Stimulated activated CD4-positive, alpha-beta T cell treated with anti-CD3 and anti-CD28 coated beads, TNF-alpha, amount 100 ng/mL, for 24 hours (primary cell): ENCODE measurements at regions not wholly inside any gene's neighbourhood (a gene's known extent, or its start where the extent isn't known, plus 50 kb on each side); places are given as distances from the start of the nearest gene placed in this dataset.
"Not testable (repeated sequence)": the region's sequence is repeated elsewhere in the genome, so short reads cannot be mapped to it uniquely, and the experiment has no call there.

ENCODE experiments used
- DNase-seq, 3 experiments: peaks; one replicate each; pipeline ENCODE4 v3.0.0-alpha.2; 2020; ENCODE audit warnings: low read depth in 3 of 3

DNA sequence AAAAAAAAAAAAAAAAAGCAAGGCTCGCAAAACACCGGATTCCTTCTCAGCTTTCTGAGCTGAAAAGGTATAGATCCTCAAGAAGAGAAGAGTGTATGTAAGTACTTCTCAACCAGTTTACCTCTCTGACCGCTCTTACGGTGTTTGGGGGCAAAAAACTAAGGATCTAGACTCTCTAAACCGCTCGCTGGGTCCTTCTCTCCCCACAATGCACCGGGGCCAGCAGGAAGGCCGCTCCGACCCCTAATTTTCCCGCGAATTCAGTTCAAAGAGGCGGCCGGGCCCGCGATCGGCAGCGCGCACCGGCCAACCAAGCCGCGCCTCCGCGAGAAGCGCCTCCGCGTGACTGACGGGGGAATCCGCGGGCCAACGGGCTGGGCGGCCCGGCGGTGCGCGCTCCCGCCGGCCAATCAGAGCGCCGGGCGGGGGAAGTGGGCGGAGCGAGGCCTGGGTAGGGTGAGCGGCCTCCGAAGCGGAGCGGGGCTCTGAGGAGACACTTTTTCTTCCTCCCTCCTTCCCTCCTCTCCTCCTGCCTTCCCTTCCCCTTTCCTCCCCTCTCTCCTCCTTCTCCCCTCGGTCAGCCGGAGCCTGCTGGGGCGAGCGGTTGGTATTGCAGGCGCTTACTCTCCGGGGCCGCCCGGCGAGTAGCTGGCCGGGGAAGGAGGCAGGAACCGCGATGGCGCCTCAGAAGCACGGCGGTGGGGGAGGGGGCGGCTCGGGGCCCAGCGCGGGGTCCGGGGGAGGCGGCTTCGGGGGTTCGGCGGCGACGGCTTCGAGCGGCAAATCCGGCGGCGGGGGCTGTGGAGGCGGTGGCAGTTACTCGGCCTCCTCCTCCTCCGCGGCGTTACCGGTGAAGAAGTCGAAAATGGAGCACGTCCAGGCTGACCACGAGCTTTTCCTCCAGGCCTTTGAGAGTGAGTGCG lies 93.0 kb downstream of the CRLF3 start:
- peak; percentile 64 to 86 (median 69) for DNase-seq

DNA sequence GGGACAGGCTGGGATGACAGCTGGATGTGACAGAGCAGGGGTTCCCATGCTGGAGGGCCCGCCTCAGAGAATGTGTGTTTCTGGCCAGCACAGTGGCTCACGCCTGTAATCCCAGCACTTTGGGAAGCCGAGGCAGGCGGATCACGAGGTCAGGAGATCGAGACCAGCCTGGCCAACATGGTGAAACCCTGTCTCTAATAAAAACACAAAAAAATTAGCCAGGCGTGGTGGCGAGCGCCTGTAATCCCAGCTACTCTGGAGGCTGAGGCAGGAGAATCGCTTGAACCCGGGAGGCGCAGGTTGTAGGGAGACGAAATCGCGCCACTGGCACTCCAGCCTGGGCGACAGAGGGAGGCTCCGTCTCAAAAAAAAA lies 93.7 kb downstream of the CRLF3 start:
- not testable (repeated sequence) for DNase-seq

DNA sequence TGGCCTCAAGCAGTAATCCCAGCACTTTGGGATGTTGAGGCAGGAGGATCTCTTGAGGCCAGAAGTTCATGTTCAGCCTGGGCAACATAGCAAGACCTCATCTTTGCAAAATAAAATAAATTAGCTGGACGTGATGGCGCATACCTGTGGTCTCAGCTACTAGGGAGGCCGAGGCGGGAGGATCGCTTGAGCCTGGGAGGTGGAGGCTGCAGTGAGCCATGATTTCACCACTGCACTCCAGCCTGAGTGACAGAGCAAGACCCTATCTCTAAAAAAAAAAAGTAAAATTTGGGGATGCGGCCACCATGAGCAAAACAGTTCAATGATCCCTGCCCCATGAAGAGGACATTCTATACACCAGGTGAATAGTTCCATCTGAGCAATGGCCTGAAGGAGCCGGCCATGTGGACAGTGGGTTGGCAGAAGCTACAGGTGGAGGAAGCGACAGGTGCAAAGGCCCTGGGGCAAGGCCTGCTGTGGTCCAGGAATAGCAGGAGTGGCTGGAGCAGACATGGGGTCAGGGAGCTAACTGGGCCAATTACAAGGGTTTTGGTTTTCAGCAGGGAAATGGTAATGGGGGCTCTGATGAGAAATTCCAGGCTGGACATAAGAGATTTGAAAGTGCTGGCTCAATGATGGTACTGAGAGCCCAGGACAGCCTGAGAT lies 94.2 kb downstream of the CRLF3 start:
- DNase-seq = not testable (repeated sequence)

DNA sequence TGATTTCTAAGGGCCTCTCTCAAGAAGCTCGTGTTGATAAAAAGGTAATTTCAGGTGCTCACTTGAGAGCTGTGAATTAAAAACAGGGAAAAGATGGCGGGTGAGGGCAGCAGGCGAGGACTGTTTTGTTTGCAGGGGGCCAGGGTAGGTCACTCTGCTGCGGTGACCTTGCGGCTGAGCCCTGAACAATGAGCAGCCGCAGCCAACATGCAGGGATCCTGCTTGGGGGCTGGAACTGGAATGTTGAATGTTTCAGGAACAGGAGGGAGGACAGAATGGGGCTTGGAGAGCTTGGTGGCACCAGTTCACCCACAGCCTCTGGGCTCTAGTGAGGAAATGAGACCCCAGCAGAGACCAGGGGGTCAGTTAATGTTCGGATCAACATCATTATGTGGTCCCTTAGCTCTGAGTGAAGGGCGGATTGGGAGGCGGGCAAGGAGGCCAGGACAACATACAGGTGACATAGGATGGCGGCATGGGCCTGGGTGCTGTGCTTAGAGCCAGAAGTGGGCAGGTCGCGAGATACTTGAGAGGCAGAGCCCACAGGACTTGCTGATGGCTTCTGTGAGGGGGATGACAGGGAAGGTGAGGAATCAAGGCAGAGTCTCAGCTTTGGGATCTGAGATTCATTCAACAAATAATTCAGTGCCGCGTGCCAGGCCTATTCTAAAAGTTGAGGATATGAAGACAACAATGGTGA lies 94.9 kb downstream of the CRLF3 start:
- DNase-seq = not testable (repeated sequence)

DNA sequence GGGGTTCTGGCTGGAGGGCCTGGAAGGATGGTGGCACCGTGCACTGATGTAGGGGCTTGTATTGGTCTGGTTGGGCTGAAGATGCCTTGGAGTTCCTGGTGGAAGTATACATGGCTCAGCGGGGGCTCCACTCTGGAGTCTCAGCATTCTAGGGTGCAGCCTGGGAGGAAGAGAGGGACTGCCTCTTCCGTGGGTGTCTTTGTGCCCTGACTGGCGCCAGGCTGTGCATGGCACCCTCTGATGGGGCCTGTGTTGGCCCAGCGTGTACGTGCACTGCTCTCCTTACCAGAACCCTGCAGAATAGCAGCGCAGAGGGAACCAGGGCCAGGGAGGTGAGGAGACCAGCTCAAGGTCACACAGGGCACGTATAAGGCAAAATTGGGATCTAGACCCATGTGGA lies 97.0 kb downstream of the CRLF3 start:
- not testable (repeated sequence) for DNase-seq

DNA sequence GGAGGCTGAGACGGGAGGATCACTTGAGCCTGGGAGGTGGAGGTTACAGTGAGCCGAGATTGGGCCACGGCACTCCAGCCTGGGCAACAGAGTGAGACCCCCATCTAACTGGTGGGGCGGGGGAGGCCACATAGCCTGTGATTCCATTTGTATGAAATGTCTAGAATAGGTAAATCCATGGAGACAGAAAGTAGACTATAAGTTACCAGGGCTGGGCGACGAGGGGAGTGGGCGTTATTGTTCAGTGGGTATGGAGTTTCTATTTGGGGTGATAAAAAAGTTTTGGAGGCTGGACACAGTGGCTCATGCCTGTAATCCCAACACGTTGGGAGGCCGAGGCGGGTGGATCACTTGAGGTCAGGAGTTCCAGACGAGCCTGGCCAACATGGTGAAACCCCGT lies 97.8 kb downstream of the CRLF3 start:
- DNase-seq = not testable (repeated sequence)

DNA sequence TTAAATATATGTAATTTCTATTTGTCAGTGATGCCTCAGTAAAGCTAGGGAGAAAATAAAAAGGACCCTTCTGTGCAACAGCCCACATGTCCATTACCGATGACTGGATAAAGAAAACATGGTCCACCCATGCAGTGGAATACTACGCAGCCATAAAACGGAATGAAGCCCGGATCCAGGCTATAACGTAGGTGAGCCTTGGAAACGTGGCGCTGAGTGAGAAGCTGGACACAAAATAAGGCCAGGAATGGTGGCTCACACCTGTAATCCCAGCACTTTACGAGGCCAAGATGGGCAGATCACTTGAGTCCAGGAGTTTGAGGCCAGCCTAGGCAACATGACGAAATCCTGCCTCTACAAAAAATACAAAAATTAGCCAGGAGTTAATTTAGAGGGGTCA lies 98.2 kb downstream of the CRLF3 start:
- not testable (repeated sequence) for DNase-seq

DNA sequence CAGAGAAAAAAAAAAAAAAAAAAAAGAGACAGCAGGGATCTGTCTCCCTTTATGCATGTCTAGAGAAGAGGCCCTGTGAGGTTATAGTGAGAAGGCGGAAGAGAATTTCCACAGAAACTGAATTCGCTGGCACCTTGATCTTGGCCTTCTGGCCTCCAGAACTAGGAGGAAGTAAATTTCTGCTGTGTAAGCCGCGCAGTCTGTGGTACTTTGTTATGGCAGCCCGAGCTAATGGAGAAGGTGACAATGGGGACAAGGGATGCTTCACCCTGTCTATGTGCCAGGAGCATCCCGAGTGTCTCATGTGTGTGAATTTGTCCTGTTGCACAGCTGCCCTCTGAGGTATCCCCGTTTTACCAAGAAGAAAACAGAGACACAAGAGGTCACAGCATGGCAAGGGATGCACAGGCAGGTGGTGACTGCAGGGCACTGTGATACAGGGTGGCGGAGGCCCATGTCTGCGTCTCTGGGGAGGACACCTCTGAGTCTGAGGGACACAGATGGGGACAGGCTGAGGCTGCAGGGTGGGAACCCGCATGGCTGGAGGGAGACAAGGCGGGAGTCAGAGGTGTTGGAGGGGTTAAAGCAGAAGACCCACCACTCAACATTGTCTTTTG lies 100.3 kb downstream of the CRLF3 start:
- DNase-seq = not testable (repeated sequence)

DNA sequence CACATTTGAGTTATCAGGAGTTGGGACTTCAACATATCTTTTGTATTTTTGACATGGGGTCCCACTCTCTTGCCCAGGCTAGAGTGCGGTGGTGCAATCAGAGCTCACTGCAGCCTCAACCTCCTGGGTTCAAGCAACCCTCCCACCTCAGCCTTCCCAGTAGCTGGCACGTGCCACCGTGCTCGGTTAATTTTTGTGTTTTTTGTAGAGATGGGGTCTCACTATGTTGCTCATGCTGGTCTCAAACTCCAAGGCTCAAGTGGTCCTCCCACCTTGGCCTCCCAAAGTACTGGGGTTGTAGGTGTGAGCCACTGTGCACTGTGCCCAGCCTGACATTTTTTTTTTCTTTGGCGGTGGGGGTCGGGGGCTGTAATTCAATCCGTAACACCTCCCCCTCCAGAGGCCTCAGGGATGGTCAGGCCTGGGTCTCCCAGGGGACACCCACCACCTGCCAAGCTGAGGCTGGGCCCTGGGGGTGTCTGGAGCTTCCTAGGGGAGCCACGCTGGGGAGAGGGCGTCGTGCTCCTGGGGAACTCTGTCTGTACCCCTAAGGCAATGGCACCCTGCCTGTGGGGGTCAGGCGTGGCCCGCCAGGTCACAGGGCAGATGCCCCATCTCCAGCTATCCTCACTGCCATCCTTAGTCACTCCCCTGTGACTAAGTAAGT lies 102.2 kb downstream of the CRLF3 start:
- not testable (repeated sequence) for DNase-seq

DNA sequence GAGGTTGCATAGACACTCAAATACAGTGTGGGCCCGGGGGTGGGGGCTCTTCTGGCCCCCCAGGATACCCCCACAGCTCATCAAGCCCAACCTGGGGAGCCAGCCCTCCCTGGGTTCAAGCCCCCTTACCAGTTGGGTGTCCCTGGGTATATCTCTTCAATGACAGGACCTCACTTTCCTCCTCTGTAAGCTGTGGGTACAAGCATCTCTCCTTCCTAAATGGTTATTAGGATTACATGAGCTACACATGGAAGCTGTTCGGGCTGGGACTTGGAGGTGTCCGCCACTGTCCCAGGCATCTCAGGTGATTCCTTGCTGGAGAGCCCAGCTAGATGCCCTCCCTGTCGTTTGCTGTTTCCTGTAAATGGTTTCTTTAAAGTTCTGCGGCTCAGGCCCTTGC lies 103.5 kb downstream of the CRLF3 start:
- DNase-seq = not testable (repeated sequence)

DNA sequence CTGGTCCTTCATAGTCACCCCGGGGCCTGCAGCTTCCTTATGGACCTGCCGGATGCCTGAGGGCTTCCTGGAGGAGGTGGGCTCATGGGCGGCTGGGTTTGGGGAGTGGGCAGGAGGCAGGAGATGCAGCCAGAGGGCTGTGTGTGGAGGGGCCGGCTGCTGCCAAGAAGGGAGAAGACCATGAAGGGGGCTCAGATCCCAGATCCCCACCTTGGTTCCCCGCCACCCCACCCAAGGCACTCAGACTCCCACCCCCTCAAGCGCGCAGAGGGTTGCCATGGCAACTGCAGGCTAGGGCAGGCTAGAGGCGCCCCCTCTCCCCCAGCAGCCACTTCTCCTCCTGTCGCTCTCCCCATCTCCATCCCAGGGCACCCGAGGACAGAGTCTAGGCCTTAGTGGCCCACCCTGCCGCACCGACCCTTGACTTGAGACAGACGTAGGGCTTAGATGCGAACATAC lies 104.5 kb downstream of the CRLF3 start:
- no peak for DNase-seq

DNA sequence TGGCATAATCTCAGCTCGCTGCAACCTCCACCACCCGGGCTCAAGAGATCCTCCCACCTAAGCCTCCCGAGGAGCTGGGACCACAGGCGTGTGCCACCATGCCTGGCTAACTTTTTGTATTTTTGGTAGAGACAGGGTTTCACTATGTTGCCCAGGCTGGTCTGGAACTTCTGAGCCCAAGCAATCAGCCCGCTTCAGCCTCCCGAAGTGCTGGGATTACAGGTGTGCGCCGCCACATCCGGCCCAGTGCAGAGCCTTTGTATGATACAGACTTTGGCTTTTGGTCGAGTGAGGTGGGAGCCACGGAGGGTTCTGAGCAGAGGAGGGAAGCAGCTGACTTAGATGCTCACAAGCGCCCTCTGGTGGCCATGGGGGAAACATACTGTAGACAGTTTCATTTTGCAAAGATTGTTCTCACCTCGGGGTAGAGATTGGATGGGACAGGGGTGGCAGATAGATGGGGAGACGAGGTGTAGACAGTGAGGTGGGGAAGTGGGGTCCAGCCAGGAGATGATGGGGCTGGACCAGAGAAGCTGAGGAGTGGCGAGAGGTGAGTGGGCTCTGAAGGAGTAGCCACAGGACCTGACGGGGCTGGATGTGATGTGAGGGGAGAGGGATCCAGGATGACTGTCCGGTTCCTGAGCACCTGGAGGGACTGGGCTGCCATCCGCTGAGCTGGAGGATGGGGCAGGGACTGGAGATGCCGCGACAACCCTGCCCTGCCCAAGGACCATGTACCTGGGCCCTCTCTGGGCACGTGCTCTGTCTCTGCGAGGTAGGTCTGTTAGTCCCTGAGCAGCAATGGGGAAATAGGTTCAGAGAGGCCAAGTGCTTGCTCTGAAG lies 105.1 kb downstream of the CRLF3 start:
- DNase-seq = peak; percentile 62 to 74 (median 62)

DNA sequence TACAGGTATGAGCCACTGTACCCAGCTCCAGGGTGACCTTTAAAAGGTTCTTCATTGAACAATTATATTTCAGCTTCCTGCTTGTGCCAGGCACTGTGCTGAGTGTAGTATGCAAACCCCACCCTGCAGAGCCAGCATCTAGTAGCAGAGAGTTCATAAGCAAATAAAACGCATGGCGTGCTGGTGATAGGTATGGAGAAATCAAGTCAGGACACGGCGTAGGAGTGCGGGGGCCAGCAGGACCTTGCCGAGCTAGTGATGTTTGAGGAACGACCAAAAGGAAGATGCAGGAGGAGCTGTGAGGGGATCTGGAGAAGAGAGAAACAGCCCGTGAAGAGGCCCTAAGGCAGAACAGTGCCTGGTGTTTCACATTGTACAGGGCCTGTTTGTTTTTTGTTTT lies 105.8 kb downstream of the CRLF3 start:
- DNase-seq = not testable (repeated sequence)

DNA sequence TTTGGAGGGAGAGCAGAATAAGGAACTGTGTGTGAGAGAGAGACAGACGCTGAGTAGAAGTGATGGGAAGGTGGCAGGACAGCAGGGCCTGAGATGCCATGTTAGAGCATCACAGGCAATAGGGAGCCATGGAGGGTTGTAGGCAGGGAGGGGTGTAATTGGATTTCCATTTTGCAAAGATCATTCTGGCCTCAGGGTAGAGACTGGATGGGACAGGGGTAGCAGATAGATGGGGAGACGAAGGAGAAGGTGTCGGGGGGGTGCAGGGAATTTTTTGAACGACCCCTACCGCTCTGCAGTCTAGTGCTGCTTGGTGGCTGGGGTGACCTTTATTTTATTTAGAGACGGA lies 106.4 kb downstream of the CRLF3 start:
- DNase-seq = not testable (repeated sequence)

DNA sequence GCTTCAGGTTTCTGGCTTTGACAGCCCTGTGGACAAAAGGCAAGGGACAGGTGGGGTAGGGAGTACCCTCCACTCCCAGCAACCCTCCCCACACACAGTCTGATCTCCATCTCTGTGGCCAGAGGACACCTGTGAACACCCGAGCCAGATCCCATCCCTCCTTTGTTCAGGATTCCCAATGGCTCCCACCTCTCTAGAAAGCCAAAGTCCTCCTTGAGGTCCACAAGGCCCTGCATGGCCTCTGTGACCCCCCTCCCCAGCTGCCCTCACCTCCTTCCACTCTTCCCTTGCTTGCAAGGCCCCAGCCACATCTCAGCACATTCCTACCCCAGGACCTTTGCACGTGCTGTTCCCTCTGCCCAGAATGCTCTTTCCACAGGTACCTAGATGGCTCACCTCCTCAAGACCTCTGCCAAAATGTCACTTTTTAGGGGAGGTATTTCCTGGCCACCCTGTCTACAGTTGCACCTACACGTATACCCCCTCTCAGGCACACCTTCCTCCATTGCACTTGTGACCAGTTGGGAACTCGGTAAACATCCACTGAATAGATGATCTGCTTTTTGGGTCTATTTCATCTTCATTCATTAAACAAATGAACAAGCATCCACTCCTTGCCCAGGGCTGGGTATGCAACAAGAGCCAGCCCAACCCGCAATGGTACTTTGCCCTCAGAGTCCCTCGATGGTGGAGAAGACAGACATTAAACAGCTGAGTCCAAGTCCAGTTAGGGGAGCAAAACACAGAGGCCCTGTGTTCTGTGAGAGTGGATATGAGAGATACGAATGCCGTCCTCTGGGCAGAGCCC lies 107.0 kb downstream of the CRLF3 start:
- DNase-seq = no peak

DNA sequence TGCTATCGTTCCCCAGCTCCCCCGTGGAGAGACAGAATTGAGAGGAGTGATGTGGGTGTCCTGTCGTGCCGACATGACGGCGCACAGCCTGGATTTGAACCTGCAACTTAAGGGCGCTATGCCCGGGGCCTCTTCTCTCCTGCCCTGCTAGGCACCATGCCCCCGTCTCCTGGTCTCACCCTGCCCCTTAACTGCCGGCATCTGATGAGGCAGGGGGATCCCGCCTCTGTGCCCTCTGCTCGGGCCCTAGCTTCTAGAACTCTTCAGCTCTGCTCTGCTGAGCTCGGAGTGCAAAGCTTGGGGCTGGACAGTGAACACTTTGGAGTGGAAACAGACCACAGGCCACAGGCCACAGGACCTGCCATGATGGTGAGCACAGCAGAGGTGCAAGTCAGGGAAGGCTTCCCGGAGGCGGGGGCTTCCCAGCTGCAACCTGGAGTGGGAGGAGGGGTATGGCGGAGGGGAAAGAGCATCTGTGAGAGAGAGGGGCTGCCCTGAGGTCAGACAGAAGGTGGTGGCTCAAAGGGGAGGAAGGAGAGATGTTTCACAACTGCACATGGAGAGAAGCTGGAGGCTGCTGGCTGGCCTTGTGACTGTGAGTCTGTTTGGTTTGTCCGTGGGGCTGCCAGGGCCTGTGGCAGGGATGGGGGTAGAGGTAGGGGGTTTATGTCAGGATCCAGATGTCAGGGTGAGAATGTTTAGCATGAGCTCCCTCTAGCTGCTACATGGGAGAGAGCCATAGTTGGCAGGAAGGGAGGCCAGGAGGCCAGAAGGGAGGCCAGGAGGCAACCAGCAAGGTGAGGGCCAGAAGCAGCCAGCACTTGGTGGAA lies 107.8 kb downstream of the CRLF3 start:
- DNase-seq = no peak

DNA sequence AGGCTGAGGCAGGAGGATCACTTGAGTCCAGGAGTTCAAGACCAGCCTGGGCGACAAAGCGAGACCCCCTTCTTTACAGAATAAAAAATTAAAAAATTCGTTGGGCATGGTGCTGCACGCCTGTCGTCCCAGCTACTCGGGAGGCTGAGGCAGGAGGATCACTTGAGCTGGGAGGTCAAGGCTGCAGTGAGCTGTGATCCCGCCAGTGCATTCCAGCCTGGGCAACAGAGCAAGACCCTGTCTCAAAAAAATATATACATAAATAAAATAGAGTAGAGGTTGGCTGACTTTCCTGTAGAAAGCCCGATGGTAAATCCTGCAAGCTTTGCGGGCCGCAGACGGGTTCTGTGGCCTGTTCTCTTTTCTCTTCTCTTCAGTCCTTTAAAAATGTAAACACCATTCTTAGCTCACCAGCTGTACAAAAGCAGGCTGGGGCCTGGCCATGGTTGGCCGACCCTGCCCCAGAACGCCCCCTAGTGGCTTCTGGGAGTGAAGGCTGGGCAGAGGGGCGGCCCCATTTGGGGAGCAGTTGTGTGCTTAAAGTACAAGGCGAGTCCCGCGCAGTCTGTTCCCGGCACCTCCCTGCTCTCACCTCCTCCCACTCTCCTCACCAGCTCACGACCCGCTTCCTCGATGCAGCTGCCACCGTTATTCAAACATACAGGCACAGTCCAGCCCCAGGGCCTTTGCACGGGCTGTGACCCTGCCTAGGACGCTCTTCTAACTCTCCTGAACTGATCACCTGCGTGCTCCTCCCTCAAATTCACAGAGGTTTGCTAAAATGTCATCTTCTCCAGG lies 109.5 kb downstream of the CRLF3 start:
- peak in 1 of 3 experiments; percentile 50 for DNase-seq

DNA sequence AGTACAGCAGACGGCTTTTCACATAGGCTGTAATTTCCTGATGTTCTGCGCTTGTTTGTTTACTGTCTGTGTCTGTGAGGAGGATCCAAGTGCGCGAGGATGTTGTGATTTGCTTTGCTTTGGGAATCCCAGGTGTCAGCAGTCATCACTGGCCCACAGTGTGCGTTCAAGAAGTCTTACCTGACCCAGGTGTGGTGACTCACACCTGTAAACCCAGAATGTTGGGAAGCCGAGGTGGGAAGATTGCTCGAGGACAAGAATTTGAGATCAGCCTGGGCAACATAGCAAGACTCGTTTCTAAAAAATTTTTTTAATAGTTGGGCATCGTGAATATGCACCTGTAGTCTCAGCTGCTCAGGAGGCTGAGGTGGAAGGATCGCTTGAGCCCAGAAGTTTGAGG lies 110.7 kb downstream of the CRLF3 start:
- not testable (repeated sequence) for DNase-seq
